Right cardiac atrium (tissue), 5 donors: ENCODE measurements at regions not wholly inside any gene's neighbourhood (a gene's known extent, or its start where the extent isn't known, plus 50 kb on each side); places are given as distances from the start of the nearest gene placed in this dataset.

Source experiments
- ATAC-seq, 2 donors: fragments of 200-7000 bp; cut with Tn5 transposase; one replicate each; pipeline versions ENCODE4 v1.8.0 to v1.9.1; 2020; ENCODE audit warnings: moderate library complexity in 2 of 2, mild to moderate bottlenecking in 1 of 2
- DNase-seq, 3 donors: peaks; one replicate each; pipeline ENCODE4 v3.0.0-alpha.2; 2020
- H3K27ac ChIP-seq: one replicate; pipeline ENCODE4 v1.5.1; 2013; ENCODE audit warnings: mild to moderate bottlenecking, low read length, control low read depth, moderate library complexity
- H3K27me3 ChIP-seq: one replicate; pipeline ENCODE4 v1.6.1; 2013; ENCODE audit not compliant: control insufficient read depth, insufficient read depth
- H3K4me1 ChIP-seq: one replicate; pipeline ENCODE4 v1.6.1; 2013; ENCODE audit warnings: low read length; ENCODE audit not compliant: control insufficient read depth, insufficient read depth
- H3K4me3 ChIP-seq: one replicate; pipeline ENCODE4 v1.5.1; 2013; ENCODE audit warnings: low read length, control low read depth
- H3K9me3 ChIP-seq: one replicate; pipeline ENCODE4 v1.6.1; 2013; ENCODE audit warnings: low read length; ENCODE audit not compliant: control insufficient read depth
- WGBS: extraction: QIAGEN DNeasy Blood & Tissue Kit; methylation state at CpG from one replicate; pipeline ENCODE4 v1.1.7; 2013; 5-methylcytosine and 5-hydroxymethylcytosine counted together
- intact Hi-C, 4 donors: fragments of 100-400 bp; cut with DNase I; formaldehyde crosslinking; loops; one replicate each; pipeline versions ENCODE4 v1.11.0 to v1.14.0; 2022 to 2023
- donor health status: healthy with polysubstance abuse.
- donor health status: DM: no; HTN: yes; CAD: no.
- donor health status: DM: no; HTN: no; CAD: no.
- donor health status: DM: no; HTN: yes; CAD: no; lungs with severe emphysema.
- donor health status: DM: yes; HTN: yes; CAD: no.

DNA sequence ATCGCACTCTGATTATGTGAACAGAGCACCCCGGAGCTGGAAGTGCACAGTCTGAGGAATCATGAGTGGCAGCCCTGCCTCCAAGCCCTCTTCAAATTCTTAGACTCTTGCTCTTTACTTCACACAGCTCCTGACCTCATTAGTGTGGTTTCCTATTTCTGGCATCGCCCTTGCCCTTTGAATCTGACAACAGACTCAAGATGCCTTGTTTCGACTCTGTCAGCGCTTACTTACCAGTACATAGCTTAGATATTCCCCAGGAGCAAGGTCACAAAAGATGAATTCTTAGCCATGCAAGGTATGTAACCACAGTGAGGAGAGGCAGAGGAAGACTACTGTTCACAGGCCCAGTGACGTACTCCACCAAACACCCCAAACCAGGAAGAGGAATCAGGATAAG lies 167.2 kb downstream of the KDR start:
- no peaks in the 10 kb centered on the region for H3K9me3 ChIP-seq
- H3K4me1 ChIP-seq = peaks cover 8% of the 10 kb centered on the region
- DNase-seq = no peak
- intact Hi-C loops = loop anchor here in 1 of 4 donors (10.0 kb wide), 1 partner anchor 633 kb away; no protein-coding TSS in a partner anchor
- WGBS = 90% methylated on average over 6 of the region's 6 CpGs
- H3K27me3 ChIP-seq = no peaks in the 10 kb centered on the region
- H3K27ac ChIP-seq = no peak overlapping the region
- ATAC-seq = no peak
- H3K4me3 ChIP-seq = no peak overlapping the region

- peak; percentile 80 to 92 for ATAC-seq
- intact Hi-C loops = loop anchor here in 1 of 4 donors (10.0 kb wide), 1 partner anchor 630 kb away; no protein-coding TSS in a partner anchor
- 37% methylated on average over 2 of the region's 2 CpGs for WGBS
- H3K4me1 ChIP-seq = peaks cover 8% of the 10 kb centered on the region
- peak; percentile 33 to 78 (median 75) for DNase-seq
- H3K27me3 ChIP-seq = no peaks in the 10 kb centered on the region
- no peak overlapping the region for H3K27ac ChIP-seq
- H3K9me3 ChIP-seq = no peaks in the 10 kb centered on the region
- no peak overlapping the region for H3K4me3 ChIP-seq
These were observed 170.6 kb downstream of the KDR start for GRCh38 chr4:54954656-54955388.

- WGBS = 90% methylated on average over 1 of the region's 1 CpG
- ATAC-seq (no peak), DNase-seq (no peak)
- Histone ChIP-seq H3K4me1 (no peaks in the 10 kb centered on the region), H3K9me3 (no peaks in the 10 kb centered on the region), H3K4me3 (no peak overlapping the region), H3K27me3 (no peaks in the 10 kb centered on the region), H3K27ac (no peak overlapping the region)
- intact Hi-C loops = loop anchor here in 1 of 4 donors (10.0 kb wide), 1 partner anchor 622 kb away; no protein-coding TSS in a partner anchor
These were observed 178.7 kb downstream of the KDR start for GRCh38 chr4:54946741-54947140.

- 55% methylated on average over 6 of the region's 6 CpGs for WGBS
- Histone ChIP-seq H3K9me3 (no peaks in the 10 kb centered on the region), H3K4me3 (no peak overlapping the region), H3K27me3 (no peaks in the 10 kb centered on the region), H3K27ac (no peak overlapping the region), H3K4me1 (no peaks in the 10 kb centered on the region)
- DNase-seq (no peak), ATAC-seq (peak; percentile 62 to 78)
- intact Hi-C loops = loop anchor here in 1 of 4 donors (10.0 kb wide), 1 partner anchor 621 kb away; no protein-coding TSS in a partner anchor
These were observed 179.6 kb downstream of the KDR start for GRCh38 chr4:54945838-54946237.

DNA sequence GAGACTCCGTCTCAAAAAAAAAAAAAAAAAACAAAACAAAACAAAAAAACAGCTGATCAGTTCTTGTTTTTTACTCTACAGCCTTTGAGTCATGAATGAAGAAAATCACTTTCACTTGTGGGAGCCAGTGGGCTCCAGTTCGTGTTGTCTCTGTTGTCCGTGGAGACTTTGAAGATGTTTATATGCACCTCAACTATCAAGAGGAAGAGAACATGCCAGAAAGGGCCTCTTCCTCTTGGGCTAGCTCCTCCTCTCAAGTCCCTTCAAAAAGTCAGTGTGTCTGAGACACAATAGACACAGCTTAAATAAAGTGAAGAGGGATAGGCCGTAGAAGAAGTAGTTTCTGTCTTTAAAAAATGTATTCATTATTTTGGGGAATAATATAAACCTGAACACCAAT lies 182.7 kb downstream of the KDR start:
- intact Hi-C loops = loop anchor here in 1 of 4 donors (10.0 kb wide), 1 partner anchor 618 kb away; no protein-coding TSS in a partner anchor
- Histone ChIP-seq H3K27me3 (no peaks in the 10 kb centered on the region), H3K27ac (no peak overlapping the region), H3K9me3 (no peaks in the 10 kb centered on the region), H3K4me3 (no peak overlapping the region), H3K4me1 (no peaks in the 10 kb centered on the region)
- WGBS = 44% methylated on average over 3 of the region's 4 CpGs
- DNase-seq (no peak), ATAC-seq (no peak)

GRCh38 chr4:54941994-54942552 lies 183.3 kb downstream of the KDR start:
- intact Hi-C loops = loop anchor here in 1 of 4 donors (10.0 kb wide), 1 partner anchor 617 kb away; no protein-coding TSS in a partner anchor
- Histone ChIP-seq H3K27ac (no peak overlapping the region), H3K4me3 (no peak overlapping the region)

GRCh38 chr4:54940996-54941865 lies 184.2 kb downstream of the KDR start:
- Histone ChIP-seq H3K27ac (no peak overlapping the region), H3K4me1 (no peaks in the 10 kb centered on the region), H3K4me3 (no peak overlapping the region), H3K9me3 (no peaks in the 10 kb centered on the region), H3K27me3 (no peaks in the 10 kb centered on the region)
- no peak for DNase-seq
- intact Hi-C loops = loop anchor here in 1 of 4 donors (10.0 kb wide), 1 partner anchor 616 kb away; no protein-coding TSS in a partner anchor
- WGBS = 56% methylated on average over 7 of the region's 7 CpGs
- no peak for ATAC-seq

More at GRCh38 chr4:54941994-54942552, 183.3 kb downstream of the KDR start:
- Histone ChIP-seq H3K27me3 (no peaks in the 10 kb centered on the region), H3K9me3 (no peaks in the 10 kb centered on the region), H3K4me1 (no peaks in the 10 kb centered on the region)
- DNase-seq (peak in 1 of 3 donors; percentile 12), ATAC-seq (peak in 1 of 2 donors; percentile 73)
- WGBS = 52% methylated on average over 10 of the region's 10 CpGs

- intact Hi-C loops = no loop called here
These were observed 187.9 kb downstream of the KDR start for GRCh38 chr4:54937501-54937900.

GRCh38 chr4:54933579-54933978 lies 191.8 kb downstream of the KDR start:
- Histone ChIP-seq H3K4me1 (peaks cover 4% of the 10 kb centered on the region), H3K4me3 (no peak overlapping the region), H3K9me3 (no peaks in the 10 kb centered on the region), H3K27me3 (no peaks in the 10 kb centered on the region), H3K27ac (no peak overlapping the region)
- DNase-seq (no peak), ATAC-seq (no peak)
- intact Hi-C loops = no loop called here
- 95% methylated on average over 2 of the region's 2 CpGs for WGBS

More at GRCh38 chr4:54937501-54937900, 187.9 kb downstream of the KDR start:
- no peaks in the 10 kb centered on the region for H3K4me1 ChIP-seq
- ATAC-seq (no peak), DNase-seq (no peak)
- WGBS = 24% methylated on average over 2 of the region's 2 CpGs
- no peaks in the 10 kb centered on the region for H3K9me3 ChIP-seq
- no peaks in the 10 kb centered on the region for H3K27me3 ChIP-seq
- H3K27ac ChIP-seq = no peak overlapping the region
- H3K4me3 ChIP-seq = no peak overlapping the region

DNA sequence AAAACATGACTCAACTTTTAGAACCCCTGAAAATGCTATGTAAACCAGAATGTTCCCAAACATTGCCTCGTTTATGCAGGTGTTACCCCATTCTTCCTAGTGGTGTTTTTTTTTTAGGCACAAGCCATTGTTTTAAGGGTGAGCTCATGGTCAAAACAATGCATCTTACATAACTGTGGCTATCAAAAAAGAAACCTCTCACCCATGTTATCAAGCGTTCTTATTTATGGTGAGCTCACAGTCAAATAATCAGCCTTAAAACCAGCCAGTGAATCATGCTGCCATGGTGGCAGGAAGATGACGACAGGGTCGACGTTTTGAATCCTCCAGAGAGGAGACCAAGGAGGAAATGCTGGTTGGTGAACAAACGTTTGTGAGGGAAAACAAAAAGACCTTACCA lies 195.2 kb downstream of the KDR start:
- peak in 2 of 3 donors; percentile 38 to 52 for DNase-seq
- 10% methylated on average over 6 of the region's 6 CpGs for WGBS
- Histone ChIP-seq H3K4me1 (peaks cover 4% of the 10 kb centered on the region), H3K4me3 (no peak overlapping the region), H3K9me3 (no peaks in the 10 kb centered on the region), H3K27ac (no peak overlapping the region), H3K27me3 (no peaks in the 10 kb centered on the region)
- peak; percentile 83 to 96 for ATAC-seq
- intact Hi-C loops = no loop called here
